ENCODE measurements at regions not wholly inside any gene's neighbourhood (a gene's known extent, or its start where the extent isn't known, plus 50 kb on each side); places are given as distances from the start of the nearest gene placed in this dataset.

DNA sequence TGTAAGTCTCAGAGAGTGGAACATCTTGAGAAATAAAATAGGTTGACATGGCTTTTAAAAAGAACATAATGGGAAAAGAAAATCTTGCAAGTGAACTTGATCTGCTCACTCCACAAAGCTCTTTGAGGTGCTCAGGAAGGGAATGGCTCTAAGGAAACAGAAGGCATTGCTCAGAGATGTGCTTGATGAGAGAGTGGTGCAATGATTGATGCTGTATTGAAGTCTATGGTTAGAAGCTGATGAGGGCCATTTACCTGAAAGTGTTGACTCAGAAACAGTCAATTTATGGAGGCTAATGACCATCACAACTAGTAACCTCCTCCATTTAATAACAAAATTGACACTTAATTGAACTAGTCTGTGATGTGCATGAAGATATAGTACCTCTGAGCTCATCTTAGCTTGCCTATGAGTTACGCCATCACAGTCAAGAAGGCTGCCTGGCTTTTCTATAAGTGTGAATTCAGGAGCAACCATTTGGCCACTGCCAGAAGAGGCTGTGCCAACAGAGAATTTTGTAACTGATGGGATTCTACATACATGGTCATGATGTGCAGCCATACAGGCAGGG lies 639.1 kb downstream of the JRKL start:
- Histone ChIP-seq H3K4me2 (ENCODE audit: low read length) (no peak overlapping the region), H3K9ac (ENCODE audit: low read length) (no peak overlapping the region), H2AFZ (ENCODE audit: low read depth, low read length) (no peak overlapping the region), H3K27ac (ENCODE audit: low read length) (no peak overlapping the region), H3K27me3 (ENCODE audit: low read depth, low read length) (no peaks in the 10 kb centered on the region), H3K4me1 (ENCODE audit: low read length) (no peaks in the 10 kb centered on the region), H4K20me1 (ENCODE audit: insufficient read depth, low read length) (no peaks in the 10 kb centered on the region), H3K79me2 (ENCODE audit: low read length) (no peaks in the 10 kb centered on the region), H3K36me3 (replicated peaks; ENCODE audit: low read depth, low read length) (no peaks in the 10 kb centered on the region), H3K4me3 (ENCODE audit: low read length) (no peak overlapping the region), H3K9me3 (ENCODE audit: insufficient read depth, low read length) (no peaks in the 10 kb centered on the region)
- no peak for TF ChIP-seq EZH2phosphoT487 (IDR thresholded peaks at IDR 0.05; ENCODE audit: low read depth)
- TF ChIP-seq CTCF (IDR thresholded peaks at IDR 0.05; ENCODE audit: low read depth, low read length), result no peak

GRCh38 chr11:97033178-97033577 lies 643.4 kb downstream of the JRKL start:
- Histone ChIP-seq H3K4me2 (ENCODE audit: low read length) (no peak overlapping the region), H3K36me3 (replicated peaks; ENCODE audit: low read depth, low read length) (no peaks in the 10 kb centered on the region), H3K9me3 (ENCODE audit: insufficient read depth, low read length) (no peaks in the 10 kb centered on the region), H3K9ac (ENCODE audit: low read length) (no peak overlapping the region), H3K27me3 (ENCODE audit: low read depth, low read length) (no peaks in the 10 kb centered on the region), H3K27ac (ENCODE audit: low read length) (no peak overlapping the region), H2AFZ (ENCODE audit: low read depth, low read length) (no peak overlapping the region), H3K4me1 (ENCODE audit: low read length) (no peaks in the 10 kb centered on the region), H3K4me3 (ENCODE audit: low read length) (no peak overlapping the region), H4K20me1 (ENCODE audit: insufficient read depth, low read length) (no peaks in the 10 kb centered on the region), H3K79me2 (ENCODE audit: low read length) (no peaks in the 10 kb centered on the region)
- TF ChIP-seq EZH2phosphoT487 (IDR thresholded peaks at IDR 0.05; ENCODE audit: low read depth), result no peak
- no peak for TF ChIP-seq CTCF (IDR thresholded peaks at IDR 0.05; ENCODE audit: low read depth, low read length)

- H3K27me3 ChIP-seq (ENCODE audit: low read depth, low read length), result no peaks in the 10 kb centered on the region
- TF ChIP-seq CTCF (IDR thresholded peaks at IDR 0.05; ENCODE audit: low read depth, low read length), result no peak
- TF ChIP-seq EZH2phosphoT487 (IDR thresholded peaks at IDR 0.05; ENCODE audit: low read depth), result no peak
- no peak overlapping the region for H3K9ac ChIP-seq (ENCODE audit: low read length)
- no peaks in the 10 kb centered on the region for H3K36me3 ChIP-seq (replicated peaks; ENCODE audit: low read depth, low read length)
- no peaks in the 10 kb centered on the region for H3K9me3 ChIP-seq (ENCODE audit: insufficient read depth, low read length)
- no peak overlapping the region for H3K27ac ChIP-seq (ENCODE audit: low read length)
- H4K20me1 ChIP-seq (ENCODE audit: insufficient read depth, low read length), result no peaks in the 10 kb centered on the region
- H3K4me2 ChIP-seq (ENCODE audit: low read length), result no peak overlapping the region
- no peaks in the 10 kb centered on the region for H3K4me1 ChIP-seq (ENCODE audit: low read length)
- H3K4me3 ChIP-seq (ENCODE audit: low read length), result no peak overlapping the region
- no peaks in the 10 kb centered on the region for H3K79me2 ChIP-seq (ENCODE audit: low read length)
- H2AFZ ChIP-seq (ENCODE audit: low read depth, low read length), result no peak overlapping the region
Observed at GRCh38 chr11:97048481-97048880, 658.7 kb downstream of the JRKL start.

DNA sequence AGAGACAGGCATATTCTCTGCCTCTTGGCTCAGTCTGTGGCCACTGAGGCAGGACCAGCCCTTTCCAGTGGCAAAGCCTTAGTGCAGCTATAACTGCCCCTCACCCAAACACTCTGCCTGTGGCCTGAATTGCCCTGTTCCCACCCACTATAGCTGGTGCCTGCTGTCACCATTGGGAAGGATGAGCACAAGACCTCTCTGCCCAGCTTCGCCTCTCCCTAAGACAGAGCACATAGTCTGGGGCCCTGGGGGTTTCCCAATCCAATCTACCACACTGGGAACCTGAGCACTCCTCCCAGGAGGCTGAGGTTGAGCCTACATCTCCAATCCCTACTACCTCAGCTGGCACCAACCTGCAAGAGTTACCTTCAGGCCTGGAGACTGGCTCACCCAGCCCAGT lies 670.4 kb downstream of the JRKL start:
- TF ChIP-seq CTCF (IDR thresholded peaks at IDR 0.05; ENCODE audit: low read depth, low read length), result no peak
- no peak for TF ChIP-seq EZH2phosphoT487 (IDR thresholded peaks at IDR 0.05; ENCODE audit: low read depth)
- no peak overlapping the region for H3K4me3 ChIP-seq (ENCODE audit: low read length)
- no peak overlapping the region for H3K9ac ChIP-seq (ENCODE audit: low read length)
- H3K79me2 ChIP-seq (ENCODE audit: low read length), result no peaks in the 10 kb centered on the region
- no peaks in the 10 kb centered on the region for H3K4me1 ChIP-seq (ENCODE audit: low read length)
- no peaks in the 10 kb centered on the region for H3K36me3 ChIP-seq (replicated peaks; ENCODE audit: low read depth, low read length)
- no peaks in the 10 kb centered on the region for H3K27me3 ChIP-seq (ENCODE audit: low read depth, low read length)
- no peak overlapping the region for H3K4me2 ChIP-seq (ENCODE audit: low read length)
- no peak overlapping the region for H2AFZ ChIP-seq (ENCODE audit: low read depth, low read length)
- no peaks in the 10 kb centered on the region for H3K9me3 ChIP-seq (ENCODE audit: insufficient read depth, low read length)
- no peaks in the 10 kb centered on the region for H4K20me1 ChIP-seq (ENCODE audit: insufficient read depth, low read length)
- no peak overlapping the region for H3K27ac ChIP-seq (ENCODE audit: low read length)

All from OCI-LY3 (cell line).